PC-9 (cell line): ENCODE measurements at regions not wholly inside any gene's neighbourhood (a gene's known extent, or its start where the extent isn't known, plus 50 kb on each side); places are given as distances from the start of the nearest gene placed in this dataset.

ENCODE experiments used
- CTCF ChIP-seq: fragments of 200-600 bp; sonication (generic); conservative IDR thresholded peaks from 2 replicates; pipeline ENCODE4 v1.6.1; 2017; ENCODE audit warnings: mixed run types, antibody characterized with exemption, mild to moderate bottlenecking, moderate library complexity
- EZH2 ChIP-seq: fragments of 200-600 bp; sonication (generic); IDR thresholded peaks from 2 replicates; pipeline ENCODE4 v1.8.0; 2017; ENCODE audit warnings: antibody characterized with exemption, low read depth

- TF ChIP-seq CTCF (no peak), EZH2 (no peak)
These were observed 484.3 kb upstream of the FAT1 start for GRCh38 chr4:187207931-187208330.
